Body of pancreas (tissue), 4 donors: ENCODE measurements at regions not wholly inside any gene's neighbourhood (a gene's known extent, or its start where the extent isn't known, plus 50 kb on each side); places are given as distances from the start of the nearest gene placed in this dataset.

Source experiments
- ATAC-seq: fragments of 150-250 bp; one replicate; pipeline ENCODE4 v1.9.1; 2016
- DNase-seq, 4 donors: peaks; one replicate each; pipeline ENCODE4 v3.0.0-alpha.2; 2019
- H3K27ac ChIP-seq, 4 donors: fragments of 200-600 bp; sonication (generic); 1 replicate in 3 of 4; 2 replicates in 1 of 4; pipeline versions ENCODE4 v1.5.1 to v1.6.1; 2016 to 2019; ENCODE audit warnings: mild to moderate bottlenecking in 1 of 4, mixed read lengths in 1 of 4, moderate library complexity in 1 of 4
- H3K27me3 ChIP-seq, 2 donors: fragments of 200-600 bp; sonication (generic); one replicate each; pipeline ENCODE4 v1.6.0; 2016; ENCODE audit warnings: mild to moderate bottlenecking in 1 of 2
- H3K36me3 ChIP-seq, 2 donors: fragments of 200-600 bp; sonication (generic); replicated peaks in 1 of 2; 2 replicates each; pipeline ENCODE4 v1.5.1; 2016; ENCODE audit warnings: low read depth in 2 of 2; ENCODE audit not compliant: insufficient read depth in 1 of 2
- H3K4me1 ChIP-seq: fragments of 200-600 bp; sonication (generic); one replicate; pipeline ENCODE4 v1.6.0; 2016
- H3K4me3 ChIP-seq, 2 donors: fragments of 200-600 bp; sonication (generic); 1 replicate in 1 of 2; 2 replicates in 1 of 2; pipeline ENCODE4 v1.5.1; 2016 to 2019
- H3K9me3 ChIP-seq, 3 donors: fragments of 200-600 bp; sonication (generic); 1 replicate in 2 of 3; 2 replicates in 1 of 3; pipeline ENCODE4 v1.5.1; 2016
- POLR2A ChIP-seq, 3 donors: fragments of 450-650 bp; IDR thresholded peaks; one replicate each; pipeline ENCODE4 v1.6.1; 2016; ENCODE audit warnings: antibody characterized with exemption in 3 of 3, mild to moderate bottlenecking in 2 of 3
- WGBS, 2 donors: methylation state at CpG; one replicate each; pipeline ENCODE4 v1.1.5; 2017; 5-methylcytosine and 5-hydroxymethylcytosine counted together
- intact Hi-C: fragments of 100-400 bp; cut with DNase I; formaldehyde crosslinking; loops from one replicate; pipeline ENCODE4 v1.15.1; 2023
- TF ChIP-seq, protein P1 (sequence below), 7 experiments: fragments of 450-650 bp in 4 of 7; fragments of 200-600 bp in 3 of 7; sonication (generic) in 3 of 7; IDR thresholded peaks; one replicate each; pipeline ENCODE4 v1.5.1; 2016 to 2019; ENCODE audit warnings: antibody characterized with exemption in 7 of 7

DNA sequence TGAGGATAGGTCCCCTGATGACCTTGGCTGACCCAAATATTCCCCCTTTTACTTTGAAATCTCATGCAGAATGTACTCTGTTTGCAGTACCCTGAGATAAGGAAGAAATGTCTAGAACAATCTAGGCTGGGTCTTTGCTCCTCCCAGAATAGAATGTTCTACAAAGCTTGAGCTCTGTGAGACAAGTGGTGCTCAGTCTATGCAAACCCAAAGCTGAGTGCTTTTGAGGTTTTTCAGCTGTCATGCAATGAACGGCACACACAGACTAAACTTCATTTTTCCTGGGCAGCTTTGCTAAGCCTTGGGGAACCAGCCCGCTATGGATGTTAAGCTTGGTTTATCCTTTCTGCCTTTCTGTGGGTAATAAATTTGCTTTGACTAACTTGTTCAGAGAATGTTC is 513.6 kb downstream of the FAT4 start:
- Histone ChIP-seq H3K27ac (no peak overlapping the region), H3K4me1 (no peaks in the 10 kb centered on the region), H3K9me3 (no peaks in the 10 kb centered on the region), H3K4me3 (no peak overlapping the region), H3K27me3 (no peaks in the 10 kb centered on the region), H3K36me3 (no peaks in the 10 kb centered on the region)
- WGBS, 2 donors: 25 to 55% methylated on average over 2 of the region's 2 CpGs
- no peak for TF ChIP-seq POLR2A (IDR thresholded peaks at IDR 0.05)
- TF ChIP-seq, protein P1, sequence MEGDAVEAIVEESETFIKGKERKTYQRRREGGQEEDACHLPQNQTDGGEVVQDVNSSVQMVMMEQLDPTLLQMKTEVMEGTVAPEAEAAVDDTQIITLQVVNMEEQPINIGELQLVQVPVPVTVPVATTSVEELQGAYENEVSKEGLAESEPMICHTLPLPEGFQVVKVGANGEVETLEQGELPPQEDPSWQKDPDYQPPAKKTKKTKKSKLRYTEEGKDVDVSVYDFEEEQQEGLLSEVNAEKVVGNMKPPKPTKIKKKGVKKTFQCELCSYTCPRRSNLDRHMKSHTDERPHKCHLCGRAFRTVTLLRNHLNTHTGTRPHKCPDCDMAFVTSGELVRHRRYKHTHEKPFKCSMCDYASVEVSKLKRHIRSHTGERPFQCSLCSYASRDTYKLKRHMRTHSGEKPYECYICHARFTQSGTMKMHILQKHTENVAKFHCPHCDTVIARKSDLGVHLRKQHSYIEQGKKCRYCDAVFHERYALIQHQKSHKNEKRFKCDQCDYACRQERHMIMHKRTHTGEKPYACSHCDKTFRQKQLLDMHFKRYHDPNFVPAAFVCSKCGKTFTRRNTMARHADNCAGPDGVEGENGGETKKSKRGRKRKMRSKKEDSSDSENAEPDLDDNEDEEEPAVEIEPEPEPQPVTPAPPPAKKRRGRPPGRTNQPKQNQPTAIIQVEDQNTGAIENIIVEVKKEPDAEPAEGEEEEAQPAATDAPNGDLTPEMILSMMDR (IDR thresholded peaks at IDR 0.05): no peak
- ATAC-seq (no peak), DNase-seq (no peak)
- intact Hi-C loops: no loop called here

DNA sequence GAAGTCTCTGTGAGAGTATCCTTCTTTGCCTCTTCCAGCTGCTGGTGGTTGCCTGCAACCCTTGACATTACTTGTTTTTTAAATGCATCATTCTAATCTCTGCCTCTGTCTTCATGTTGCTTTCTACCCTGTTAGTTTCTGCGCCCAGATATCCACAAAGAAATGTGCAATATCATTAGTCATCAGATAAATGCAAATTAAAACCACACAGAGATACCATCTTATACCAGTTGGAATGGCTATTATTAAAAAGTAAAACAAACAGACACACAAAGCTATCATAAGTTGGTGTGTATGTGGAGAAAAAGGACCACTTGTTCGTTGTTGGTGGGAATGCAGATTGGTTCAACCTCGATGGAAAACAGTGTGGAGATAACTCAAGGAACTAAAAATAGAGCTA is 517.4 kb downstream of the FAT4 start:
- Histone ChIP-seq H3K36me3 (no peaks in the 10 kb centered on the region), H3K4me3 (no peak overlapping the region), H3K4me1 (no peaks in the 10 kb centered on the region), H3K27me3 (no peaks in the 10 kb centered on the region), H3K9me3 (no peaks in the 10 kb centered on the region), H3K27ac (no peak overlapping the region)
- ATAC-seq (no peak), DNase-seq (no peak)
- no peak for TF ChIP-seq POLR2A (IDR thresholded peaks at IDR 0.05)
- TF ChIP-seq, protein P1 (IDR thresholded peaks at IDR 0.05): no peak
- 56 to 58% methylated on average over 3 of the region's 3 CpGs for WGBS, 2 donors
- intact Hi-C loops: no loop called here

DNA sequence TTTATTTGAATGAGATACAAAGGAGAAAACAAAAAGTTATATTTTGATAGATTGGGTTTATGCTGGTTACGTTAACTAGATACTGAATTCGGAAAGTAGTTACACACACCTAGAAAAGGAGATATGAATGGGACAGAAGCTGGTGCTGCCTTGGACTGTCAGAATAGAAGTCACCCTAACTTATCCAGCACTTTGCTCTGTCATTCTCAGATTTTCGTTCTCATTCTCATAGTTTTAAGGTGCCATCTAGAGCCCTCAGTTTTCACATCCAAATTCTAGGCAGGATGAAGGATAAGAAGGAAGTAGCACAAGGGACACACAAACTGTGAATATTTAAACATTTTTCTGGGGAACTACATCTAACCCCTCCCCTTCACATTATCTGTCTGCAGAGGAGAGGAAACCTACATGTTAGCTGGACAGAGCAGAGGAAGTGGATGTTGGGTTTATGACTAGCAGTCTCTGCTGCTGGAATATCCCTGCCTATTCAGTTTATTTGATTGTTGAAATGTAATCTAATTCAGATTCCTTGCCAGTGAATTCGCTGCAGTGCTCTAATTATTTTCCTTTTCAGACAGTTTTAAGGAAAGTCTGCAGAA is 521.9 kb downstream of the FAT4 start:
- DNase-seq: no peak
- no peak for TF ChIP-seq POLR2A (IDR thresholded peaks at IDR 0.05)
- TF ChIP-seq, protein P1 (IDR thresholded peaks at IDR 0.05): no peak
- ATAC-seq: no peak
- H3K4me3 ChIP-seq: no peak overlapping the region
- H3K27ac ChIP-seq: no peak overlapping the region
- no peaks in the 10 kb centered on the region for H3K9me3 ChIP-seq
- H3K27me3 ChIP-seq: no peaks in the 10 kb centered on the region
- no peaks in the 10 kb centered on the region for H3K4me1 ChIP-seq
- WGBS, 2 donors: 35 to 51% methylated on average over 4 of the region's 4 CpGs
- intact Hi-C loops: no loop called here
- H3K36me3 ChIP-seq: no peaks in the 10 kb centered on the region

DNA sequence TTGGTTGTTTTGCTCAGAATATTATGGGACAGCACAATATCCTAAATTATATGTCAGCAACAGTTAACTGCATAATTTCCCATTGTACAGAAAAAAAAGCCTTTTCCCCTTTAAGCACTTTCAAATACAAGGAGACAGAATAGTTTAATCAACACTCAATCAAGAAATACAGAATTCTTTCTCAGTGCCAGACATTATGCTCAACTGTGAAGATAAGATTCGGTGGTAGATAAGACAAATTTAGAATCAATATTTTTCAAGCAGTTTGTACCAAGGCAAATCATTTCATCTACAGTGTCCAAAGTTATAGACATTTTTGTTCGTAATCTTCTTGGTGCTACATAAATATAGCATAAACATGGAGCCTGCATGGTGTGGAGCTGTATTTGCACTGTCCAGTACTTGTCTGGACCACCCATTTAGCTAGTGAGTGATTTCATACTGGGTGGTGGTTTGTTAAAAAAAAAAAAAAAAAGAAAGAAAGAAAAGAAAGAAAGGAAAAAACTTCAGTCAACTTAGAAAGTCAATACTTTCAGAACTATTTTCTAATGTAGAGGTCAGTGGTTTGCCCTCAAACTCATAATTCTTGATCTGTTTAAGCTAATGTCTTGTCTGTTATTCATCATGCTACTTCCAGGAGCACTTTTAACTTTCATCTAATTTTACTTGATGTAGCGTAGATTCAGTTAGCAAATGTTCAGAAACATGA is 522.9 kb downstream of the FAT4 start:
- H3K27me3 ChIP-seq: no peaks in the 10 kb centered on the region
- H3K4me1 ChIP-seq: no peaks in the 10 kb centered on the region
- no peaks in the 10 kb centered on the region for H3K36me3 ChIP-seq
- intact Hi-C loops: no loop called here
- DNase-seq (no peak), ATAC-seq (no peak)
- H3K27ac ChIP-seq: no peak overlapping the region
- no peaks in the 10 kb centered on the region for H3K9me3 ChIP-seq
- WGBS, 2 donors: 30 to 36% methylated on average over 3 of the region's 3 CpGs
- no peak for TF ChIP-seq POLR2A (IDR thresholded peaks at IDR 0.05)
- TF ChIP-seq, protein P1 (IDR thresholded peaks at IDR 0.05): no peak
- no peak overlapping the region for H3K4me3 ChIP-seq

DNA sequence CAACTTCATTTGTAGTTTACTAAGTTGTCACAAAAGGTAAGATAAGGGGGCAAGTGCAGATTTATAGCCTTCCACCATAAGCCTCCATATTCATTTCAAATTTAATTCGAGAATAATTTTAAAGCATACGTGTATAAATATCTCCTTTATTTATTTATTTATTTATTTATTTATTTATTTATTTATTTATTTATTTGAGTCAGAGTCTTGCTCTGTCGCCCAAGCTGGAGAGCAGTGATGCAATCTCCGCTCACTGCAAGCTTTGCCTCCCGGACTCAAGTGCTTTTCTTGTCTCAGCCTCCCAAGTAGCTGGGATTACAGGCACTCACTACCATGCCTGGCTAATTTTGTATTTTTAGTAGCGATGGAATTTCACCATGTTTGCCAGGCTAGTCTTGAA is 523.4 kb downstream of the FAT4 start:
- Histone ChIP-seq H3K4me1 (no peaks in the 10 kb centered on the region), H3K4me3 (no peak overlapping the region), H3K36me3 (no peaks in the 10 kb centered on the region), H3K27ac (no peak overlapping the region), H3K9me3 (no peaks in the 10 kb centered on the region), H3K27me3 (no peaks in the 10 kb centered on the region)
- no peak for DNase-seq
- intact Hi-C loops: no loop called here
- 70 to 75% methylated on average over 6 of the region's 6 CpGs for WGBS, 2 donors
- TF ChIP-seq, protein P1 (IDR thresholded peaks at IDR 0.05): no peak
- TF ChIP-seq POLR2A (IDR thresholded peaks at IDR 0.05): no peak
- ATAC-seq: no peak
